ENCODE measurements at regions not wholly inside any gene's neighbourhood (a gene's known extent, or its start where the extent isn't known, plus 50 kb on each side); places are given as distances from the start of the nearest gene placed in this dataset.
"Not testable (repeated sequence)": the region's sequence is repeated elsewhere in the genome, so short reads cannot be mapped to it uniquely, and the experiment has no call there.

- no peak for TF ChIP-seq CTCF (conservative IDR thresholded peaks at IDR 0.05; ENCODE audit: low read depth, low read length)
- no peak overlapping the region for H3K4me3 ChIP-seq (ENCODE audit: low read depth, low read length)
- no peak for DNase-seq (ENCODE audit: low read depth)
Observed at GRCh38 chr4:124065936-124066335, 646.6 kb downstream of the ANKRD50 start.

GRCh38 chr4:124066595-124066994 is 645.9 kb downstream of the ANKRD50 start:
- no peak for DNase-seq (ENCODE audit: low read depth)
- no peak for TF ChIP-seq CTCF (conservative IDR thresholded peaks at IDR 0.05; ENCODE audit: low read depth, low read length)
- H3K4me3 ChIP-seq (ENCODE audit: low read depth, low read length), result no peak overlapping the region

GRCh38 chr4:124067046-124067445 is 645.5 kb downstream of the ANKRD50 start:
- TF ChIP-seq CTCF (conservative IDR thresholded peaks at IDR 0.05; ENCODE audit: low read depth, low read length), result no peak
- H3K4me3 ChIP-seq (ENCODE audit: low read depth, low read length), result no peak overlapping the region
- DNase-seq (ENCODE audit: low read depth), result no peak

GRCh38 chr4:124070688-124071484 is 641.6 kb downstream of the ANKRD50 start:
- no peak for TF ChIP-seq CTCF (conservative IDR thresholded peaks at IDR 0.05; ENCODE audit: low read depth, low read length)
- H3K4me3 ChIP-seq (ENCODE audit: low read depth, low read length), result no peak overlapping the region
- no peak for DNase-seq (ENCODE audit: low read depth)

- not testable (repeated sequence) for H3K4me3 ChIP-seq (ENCODE audit: low read depth, low read length); DNase-seq (ENCODE audit: low read depth)
Observed at GRCh38 chr4:124075276-124075675, 637.3 kb downstream of the ANKRD50 start.

- no peak for DNase-seq (ENCODE audit: low read depth)
- H3K4me3 ChIP-seq (ENCODE audit: low read depth, low read length), result no peak overlapping the region
- no peak for TF ChIP-seq CTCF (conservative IDR thresholded peaks at IDR 0.05; ENCODE audit: low read depth, low read length)
Observed at GRCh38 chr4:124079174-124079780, 633.3 kb downstream of the ANKRD50 start.

GRCh38 chr4:124083711-124084110 is 628.8 kb downstream of the ANKRD50 start:
- DNase-seq (ENCODE audit: low read depth), result no peak
- TF ChIP-seq CTCF (conservative IDR thresholded peaks at IDR 0.05; ENCODE audit: low read depth, low read length), result no peak
- no peak overlapping the region for H3K4me3 ChIP-seq (ENCODE audit: low read depth, low read length)

Measured in epithelial cell of proximal tubule (primary cell).